HFF-Myc (cell line): ENCODE measurements at regions not wholly inside any gene's neighbourhood (a gene's known extent, or its start where the extent isn't known, plus 50 kb on each side); places are given as distances from the start of the nearest gene placed in this dataset.

Source experiments
- DNase-seq: peaks from one replicate; pipeline ENCODE4 v3.0.0-alpha.2; 2011; ENCODE audit warnings: low read depth; ENCODE audit errors: extremely low read depth
- H3K4me3 ChIP-seq: replicated peaks from 2 replicates; pipeline ENCODE4 v1.5.1; 2011; ENCODE audit warnings: low read depth, mild to moderate bottlenecking, control low read depth, low read length
- CTCF ChIP-seq: IDR thresholded peaks from 2 replicates; pipeline ENCODE4 v1.5.1; 2012; ENCODE audit warnings: mild to moderate bottlenecking, low read depth, low read length, control low read depth; ENCODE audit errors: missing control alignments

- DNase-seq, result no peak
- TF ChIP-seq CTCF, result no peak
- H3K4me3 ChIP-seq, result no peak overlapping the region
Measured at GRCh38 chr18:73881396-73881917, 266.2 kb downstream of the FBXO15 start.

- no peak for TF ChIP-seq CTCF
- DNase-seq, result peak; percentile 25
- H3K4me3 ChIP-seq, result no peak overlapping the region
Measured at GRCh38 chr18:73880387-73880786, 267.2 kb downstream of the FBXO15 start.

GRCh38 chr18:73879766-73880165 is 267.9 kb downstream of the FBXO15 start:
- TF ChIP-seq CTCF, result no peak
- no peak for DNase-seq

GRCh38 chr18:73879328-73879727 is 268.3 kb downstream of the FBXO15 start:
- no peak overlapping the region for H3K4me3 ChIP-seq
- DNase-seq, result no peak
- TF ChIP-seq CTCF, result no peak

More at GRCh38 chr18:73879766-73880165, 267.9 kb downstream of the FBXO15 start:
- H3K4me3 ChIP-seq, result no peak overlapping the region

- no peak for DNase-seq
- no peak for TF ChIP-seq CTCF
- no peak overlapping the region for H3K4me3 ChIP-seq
Measured at GRCh38 chr18:73869182-73869581, 278.5 kb downstream of the FBXO15 start.

- TF ChIP-seq CTCF, result no peak
- DNase-seq, result no peak
- H3K4me3 ChIP-seq, result no peak overlapping the region
Measured at GRCh38 chr18:73861771-73862170, 285.9 kb downstream of the FBXO15 start.

- no peak overlapping the region for H3K4me3 ChIP-seq
- DNase-seq, result no peak
- TF ChIP-seq CTCF, result no peak
Measured at GRCh38 chr18:73859837-73860397, 287.7 kb downstream of the FBXO15 start.
